Activated CD8-positive, alpha-beta memory T cell treated with anti-CD3 and anti-CD28 coated beads for 1 hour (primary cell): ENCODE measurements at regions not wholly inside any gene's neighbourhood (a gene's known extent, or its start where the extent isn't known, plus 50 kb on each side); places are given as distances from the start of the nearest gene placed in this dataset.

Experiments
- DNase-seq, 2 donors: peaks; one replicate each; pipeline ENCODE4 v3.0.0-alpha.2; 2020; ENCODE audit warnings: low read depth in 1 of 2; ENCODE audit errors: extremely low read depth in 1 of 2

- no peak for DNase-seq
Observed at GRCh38 chr7:132733860-132734259, 157.6 kb upstream of the PLXNA4 start.

- no peak for DNase-seq
Observed at GRCh38 chr7:132732321-132732865, 156.1 kb upstream of the PLXNA4 start.

GRCh38 chr7:132730105-132730504, 153.8 kb upstream of the PLXNA4 start:
- no peak for DNase-seq

GRCh38 chr7:132723506-132724081, 147.3 kb upstream of the PLXNA4 start:
- DNase-seq, result no peak

GRCh38 chr7:132720835-132721234, 144.6 kb upstream of the PLXNA4 start:
- DNase-seq, result no peak

GRCh38 chr7:132713893-132714292, 137.6 kb upstream of the PLXNA4 start:
- DNase-seq, result no peak

- DNase-seq, result no peak
Observed at GRCh38 chr7:132709971-132710567, 133.8 kb upstream of the PLXNA4 start.

- no peak for DNase-seq
Observed at GRCh38 chr7:132708470-132708869, 132.2 kb upstream of the PLXNA4 start.

- DNase-seq, result no peak
Observed at GRCh38 chr7:132705146-132705545, 128.9 kb upstream of the PLXNA4 start.

GRCh38 chr7:132703742-132704141, 127.5 kb upstream of the PLXNA4 start:
- no peak for DNase-seq

GRCh38 chr7:132697003-132697402, 120.7 kb upstream of the PLXNA4 start:
- no peak for DNase-seq

GRCh38 chr7:132696332-132696731, 120.1 kb upstream of the PLXNA4 start:
- no peak for DNase-seq

GRCh38 chr7:132691201-132691600, 114.9 kb upstream of the PLXNA4 start:
- no peak for DNase-seq

- DNase-seq, result no peak
Observed at GRCh38 chr7:132690174-132690573, 113.9 kb upstream of the PLXNA4 start.

- no peak for DNase-seq
Observed at GRCh38 chr7:132687981-132688383, 111.7 kb upstream of the PLXNA4 start.

- DNase-seq, result no peak
Observed at GRCh38 chr7:132687016-132687415, 110.7 kb upstream of the PLXNA4 start.

- no peak for DNase-seq
Observed at GRCh38 chr7:132685277-132685676, 109.0 kb upstream of the PLXNA4 start.

GRCh38 chr7:132683896-132684690, 107.8 kb upstream of the PLXNA4 start:
- DNase-seq, result no peak

- no peak for DNase-seq
Observed at GRCh38 chr7:132681951-132682350, 105.7 kb upstream of the PLXNA4 start.

- no peak for DNase-seq
Observed at GRCh38 chr7:132680590-132680989, 104.3 kb upstream of the PLXNA4 start.

GRCh38 chr7:132678656-132679055, 102.4 kb upstream of the PLXNA4 start:
- DNase-seq, result no peak

- no peak for DNase-seq
Observed at GRCh38 chr7:132677918-132678317, 101.6 kb upstream of the PLXNA4 start.
